CD14-positive monocyte (primary cell): ENCODE measurements at regions not wholly inside any gene's neighbourhood (a gene's known extent, or its start where the extent isn't known, plus 50 kb on each side); places are given as distances from the start of the nearest gene placed in this dataset.
A peak's percentile ranks its signal among the peaks of the same experiment; 100 is the strongest.

Source experiments
- DNase-seq, 3 donors: peaks; one replicate each; pipeline ENCODE4 v3.0.0-alpha.2; 2011 to 2022
- H2AFZ ChIP-seq: 2 replicates; pipeline ENCODE4 v1.6.0; 2012; ENCODE audit warnings: mild to moderate bottlenecking, low read depth, low read length, inconsistent platforms; ENCODE audit not compliant: insufficient read depth, poor library complexity, severe bottlenecking
- H3K27ac ChIP-seq, 2 donors: 1 replicate in 1 of 2; 2 replicates in 1 of 2; pipeline ENCODE4 v1.5.1; 2012 to 2013; ENCODE audit warnings: low read length in 2 of 2, control low read depth in 1 of 2, inconsistent platforms in 1 of 2, low read depth in 1 of 2, mild to moderate bottlenecking in 1 of 2
- H3K27me3 ChIP-seq, 2 donors: one replicate each; pipeline versions ENCODE4 v1.6.0 to v1.6.1; 2011 to 2013; ENCODE audit warnings: low read length in 2 of 2; ENCODE audit not compliant: control insufficient read depth in 2 of 2, insufficient read depth in 2 of 2
- H3K36me3 ChIP-seq, 2 donors: replicated peaks in 1 of 2; 1 replicate in 1 of 2; 2 replicates in 1 of 2; pipeline versions ENCODE4 v1.5.1 to v1.6.1; 2012 to 2013; ENCODE audit warnings: low read length in 2 of 2, control low read depth in 1 of 2, inconsistent platforms in 1 of 2, mild to moderate bottlenecking in 1 of 2; ENCODE audit not compliant: insufficient read depth in 2 of 2, control insufficient read depth in 1 of 2
- H3K4me1 ChIP-seq, 2 donors: 1 replicate in 1 of 2; 2 replicates in 1 of 2; pipeline versions ENCODE4 v1.5.1 to v1.6.1; 2012 to 2013; ENCODE audit warnings: low read length in 2 of 2, control low read depth in 1 of 2, inconsistent platforms in 1 of 2, mild to moderate bottlenecking in 1 of 2, moderate library complexity in 1 of 2; ENCODE audit not compliant: insufficient read depth in 2 of 2, control insufficient read depth in 1 of 2
- H3K4me2 ChIP-seq: replicated peaks from 2 replicates; pipeline ENCODE3; 2012; ENCODE audit warnings: low read length, moderate library complexity, mild to moderate bottlenecking; ENCODE audit not compliant: poor library complexity, severe bottlenecking; ENCODE audit errors: extremely low read depth
- H3K4me3 ChIP-seq, 3 experiments: fragments of 200-600 bp in 1 of 3; sonication (generic) in 1 of 3; replicated peaks in 1 of 3; 1 replicate in 2 of 3; 2 replicates in 1 of 3; pipeline ENCODE4 v1.5.1; 2011 to 2013; ENCODE audit warnings: low read length in 3 of 3, mild to moderate bottlenecking in 3 of 3, control low read depth in 2 of 3, low read depth in 2 of 3, inconsistent platforms in 1 of 3, moderate library complexity in 1 of 3
- H3K79me2 ChIP-seq: 2 replicates; pipeline ENCODE4 v1.6.0; 2012; ENCODE audit warnings: mild to moderate bottlenecking, control low read depth, inconsistent platforms, low read length, moderate library complexity; ENCODE audit not compliant: insufficient read depth
- H3K9ac ChIP-seq: 2 replicates; pipeline ENCODE4 v1.6.0; 2017; ENCODE audit warnings: low read length, mild to moderate bottlenecking; ENCODE audit not compliant: insufficient read depth, poor library complexity, severe bottlenecking
- H3K9me3 ChIP-seq, 2 donors: replicated peaks in 1 of 2; 1 replicate in 1 of 2; 2 replicates in 1 of 2; pipeline versions ENCODE4 v1.5.1 to v1.6.1; 2012 to 2013; ENCODE audit warnings: low read length in 2 of 2, control low read depth in 1 of 2; ENCODE audit not compliant: control insufficient read depth in 1 of 2, insufficient read depth in 1 of 2
- H4K20me1 ChIP-seq: 2 replicates; pipeline ENCODE4 v1.6.0; 2012; ENCODE audit warnings: mild to moderate bottlenecking, low read length, control low read depth, moderate library complexity; ENCODE audit not compliant: insufficient read depth
- H3K27ac Mint-ChIP-seq, 7 donors: one replicate each; pipeline ENCODE4 v1.8.0; 2020; ENCODE audit warnings: mild to moderate bottlenecking in 7 of 7, mixed read lengths in 7 of 7, moderate library complexity in 6 of 7, inconsistent platforms in 2 of 7
- H3K27me3 Mint-ChIP-seq, 3 donors: one replicate each; pipeline ENCODE4 v1.8.0; 2021 to 2022; ENCODE audit warnings: low read depth in 3 of 3, mild to moderate bottlenecking in 3 of 3, mixed read lengths in 3 of 3, moderate library complexity in 3 of 3, inconsistent platforms in 1 of 3
- H3K36me3 Mint-ChIP-seq, 2 donors: one replicate each; pipeline ENCODE4 v1.8.0; 2020; ENCODE audit warnings: mixed read lengths in 2 of 2, inconsistent platforms in 1 of 2, mild to moderate bottlenecking in 1 of 2
- H3K4me1 Mint-ChIP-seq: one replicate; pipeline ENCODE4 v1.8.0; 2020; ENCODE audit warnings: mild to moderate bottlenecking, mixed read lengths
- H3K4me3 Mint-ChIP-seq, 2 donors: one replicate each; pipeline ENCODE4 v1.8.0; 2020; ENCODE audit warnings: mild to moderate bottlenecking in 2 of 2, mixed read lengths in 2 of 2, moderate library complexity in 1 of 2
- H3K9me3 Mint-ChIP-seq, 7 donors: one replicate each; pipeline ENCODE4 v1.8.0; 2020 to 2022; ENCODE audit warnings: mixed read lengths in 7 of 7, mild to moderate bottlenecking in 6 of 7, moderate library complexity in 6 of 7, inconsistent platforms in 2 of 7
- WGBS: methylation state at CpG from one replicate; pipeline ENCODE4 v1.1.5; 2013; ENCODE audit warnings: missing lambda C conversion rate; ENCODE audit not compliant: insufficient coverage; 5-methylcytosine and 5-hydroxymethylcytosine counted together
- intact Hi-C, 2 donors: fragments of 100-400 bp; cut with micrococcal nuclease; formaldehyde crosslinking; loops; one replicate each; pipeline versions ENCODE4 v1.15.0 to v1.15.1; 2023
- TF ChIP-seq, protein P1 (sequence below): fragments of 200-600 bp; IDR thresholded peaks from one replicate; pipeline ENCODE4 v1.8.0; 2022; ENCODE audit warnings: antibody characterized with exemption, mild to moderate bottlenecking

DNA sequence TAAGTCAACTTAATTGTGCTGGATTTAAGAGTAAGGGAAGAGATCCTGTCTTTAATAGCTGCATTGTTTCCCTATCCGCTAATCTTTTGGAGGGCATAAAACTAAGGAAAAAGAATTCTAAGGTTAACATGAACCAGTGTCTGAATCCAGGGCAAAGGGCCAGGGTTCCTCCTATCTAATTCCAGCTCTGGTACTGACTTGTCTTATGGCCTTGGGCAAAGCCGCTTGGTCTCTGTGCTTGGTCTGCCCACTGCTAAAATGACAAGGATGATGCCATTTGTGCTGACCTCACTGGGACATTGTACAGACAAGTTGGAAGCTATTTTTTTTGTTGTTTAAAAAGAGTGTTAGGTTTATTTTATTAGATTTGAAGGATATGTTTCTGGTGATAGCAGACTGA, 334.7 kb upstream of the PIK3R1 start:
- Histone ChIP-seq H3K27me3 (no peaks in the 10 kb centered on the region), H3K4me1 (no peaks in the 10 kb centered on the region), H3K4me2 (no peak overlapping the region), H3K4me3 (no peak overlapping the region), H3K9me3 (peaks cover 0 to 3% of the 10 kb centered on the region in 2 donors), H3K79me2 (no peaks in the 10 kb centered on the region), H3K27ac (no peak overlapping the region), H3K9ac (no peak overlapping the region), H3K36me3 (no peaks in the 10 kb centered on the region), H2AFZ (no peak overlapping the region), H4K20me1 (no peaks in the 10 kb centered on the region)
- Mint-ChIP-seq H3K4me3 (no peak overlapping the region), H3K27ac (no peak overlapping the region), H3K9me3 (peaks cover 0 to 8% (median 4%) of the 10 kb centered on the region in 7 donors), H3K4me1 (no peaks in the 10 kb centered on the region), H3K27me3 (no peaks in the 10 kb centered on the region), H3K36me3 (no peaks in the 10 kb centered on the region)
- intact Hi-C loops, result no loop called here
- WGBS, result 96% methylated on average over 2 of the region's 2 CpGs
- TF ChIP-seq, protein P1, sequence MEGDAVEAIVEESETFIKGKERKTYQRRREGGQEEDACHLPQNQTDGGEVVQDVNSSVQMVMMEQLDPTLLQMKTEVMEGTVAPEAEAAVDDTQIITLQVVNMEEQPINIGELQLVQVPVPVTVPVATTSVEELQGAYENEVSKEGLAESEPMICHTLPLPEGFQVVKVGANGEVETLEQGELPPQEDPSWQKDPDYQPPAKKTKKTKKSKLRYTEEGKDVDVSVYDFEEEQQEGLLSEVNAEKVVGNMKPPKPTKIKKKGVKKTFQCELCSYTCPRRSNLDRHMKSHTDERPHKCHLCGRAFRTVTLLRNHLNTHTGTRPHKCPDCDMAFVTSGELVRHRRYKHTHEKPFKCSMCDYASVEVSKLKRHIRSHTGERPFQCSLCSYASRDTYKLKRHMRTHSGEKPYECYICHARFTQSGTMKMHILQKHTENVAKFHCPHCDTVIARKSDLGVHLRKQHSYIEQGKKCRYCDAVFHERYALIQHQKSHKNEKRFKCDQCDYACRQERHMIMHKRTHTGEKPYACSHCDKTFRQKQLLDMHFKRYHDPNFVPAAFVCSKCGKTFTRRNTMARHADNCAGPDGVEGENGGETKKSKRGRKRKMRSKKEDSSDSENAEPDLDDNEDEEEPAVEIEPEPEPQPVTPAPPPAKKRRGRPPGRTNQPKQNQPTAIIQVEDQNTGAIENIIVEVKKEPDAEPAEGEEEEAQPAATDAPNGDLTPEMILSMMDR, result no peak
- no peak for DNase-seq

DNA sequence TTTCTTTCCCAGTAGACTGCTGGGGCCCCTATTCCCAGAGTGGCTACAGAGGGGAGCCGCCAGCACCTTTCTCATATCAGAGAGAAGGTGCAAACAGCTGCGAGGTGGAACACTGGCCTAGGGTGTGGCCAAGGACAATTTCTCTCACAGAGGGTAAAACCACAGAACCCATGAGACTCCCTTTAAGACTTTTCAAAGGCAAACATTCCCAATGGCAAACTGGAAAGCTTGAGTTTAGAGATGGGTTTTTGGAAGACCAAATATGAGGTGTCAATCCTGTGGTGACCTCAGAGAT, 335.1 kb upstream of the PIK3R1 start:
- WGBS, result no CpG with 5 or more reads among the region's 2 CpGs
- Histone ChIP-seq H3K4me2 (no peak overlapping the region), H3K27ac (no peak overlapping the region), H3K4me1 (no peaks in the 10 kb centered on the region), H3K9me3 (peaks cover 0 to 3% of the 10 kb centered on the region in 2 donors), H3K79me2 (no peaks in the 10 kb centered on the region), H3K27me3 (no peaks in the 10 kb centered on the region), H3K36me3 (no peaks in the 10 kb centered on the region), H2AFZ (no peak overlapping the region), H4K20me1 (no peaks in the 10 kb centered on the region), H3K4me3 (no peak overlapping the region), H3K9ac (no peak overlapping the region)
- Mint-ChIP-seq H3K4me3 (no peak overlapping the region), H3K27ac (peak overlapping the region in 1 of 7 donors; percentile 16), H3K9me3 (peaks cover 0 to 8% (median 4%) of the 10 kb centered on the region in 7 donors), H3K27me3 (no peaks in the 10 kb centered on the region), H3K4me1 (no peaks in the 10 kb centered on the region), H3K36me3 (no peaks in the 10 kb centered on the region)
- intact Hi-C loops, result no loop called here
- TF ChIP-seq, protein P1, result no peak
- no peak for DNase-seq
